Fibroblast of pulmonary artery (primary cell): ENCODE measurements at regions not wholly inside any gene's neighbourhood (a gene's known extent, or its start where the extent isn't known, plus 50 kb on each side); places are given as distances from the start of the nearest gene placed in this dataset.

Experiments used
- DNase-seq: peaks from one replicate; pipeline ENCODE4 v3.0.0-alpha.2; 2010; ENCODE audit warnings: low read depth
- H3K4me3 ChIP-seq: replicated peaks from 2 replicates; pipeline ENCODE4 v1.5.1; 2011; ENCODE audit warnings: low read depth, mild to moderate bottlenecking, control low read depth, low read length, moderate library complexity
- TF ChIP-seq, protein P1 (sequence below): IDR thresholded peaks from 2 replicates; pipeline ENCODE4 v1.5.1; 2011; ENCODE audit warnings: mild to moderate bottlenecking, control low read depth, low read length, inconsistent platforms; ENCODE audit errors: missing control alignments

DNA sequence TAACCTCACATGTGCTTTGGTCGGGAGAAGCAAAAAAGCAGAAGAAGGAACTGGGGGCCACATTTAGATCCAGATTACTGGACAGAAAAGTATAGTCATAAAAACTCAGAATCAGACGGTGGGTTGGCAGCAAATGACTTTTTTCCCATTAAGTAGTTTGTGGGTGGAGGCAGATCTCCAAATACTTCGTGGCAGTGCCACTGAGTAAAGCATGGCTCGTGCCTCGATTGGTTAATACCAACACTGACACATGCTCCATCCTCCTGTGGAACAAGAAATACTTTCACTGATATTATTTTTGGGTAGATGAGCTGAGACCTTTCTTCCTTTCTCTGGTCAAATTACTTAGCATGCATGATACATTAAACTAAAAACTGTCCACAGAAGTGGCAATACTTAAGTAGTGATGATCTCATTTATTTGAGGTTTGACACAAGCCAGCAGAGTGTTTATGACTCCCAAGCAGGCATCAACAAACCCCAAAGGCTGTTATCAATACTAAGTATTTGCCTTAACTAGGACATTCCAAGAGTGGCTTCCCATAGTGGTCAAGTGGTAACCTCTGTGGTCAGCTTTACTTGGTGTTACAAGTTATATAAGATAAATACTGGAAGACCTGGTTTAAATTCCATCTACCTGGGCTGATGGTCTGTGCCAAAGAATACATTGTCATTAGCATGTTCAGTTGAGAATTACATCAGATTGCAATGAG, 500.0 kb upstream of the RUNX1 start:
- no peak for DNase-seq
- H3K4me3 ChIP-seq: no peak overlapping the region
- TF ChIP-seq, protein P1, sequence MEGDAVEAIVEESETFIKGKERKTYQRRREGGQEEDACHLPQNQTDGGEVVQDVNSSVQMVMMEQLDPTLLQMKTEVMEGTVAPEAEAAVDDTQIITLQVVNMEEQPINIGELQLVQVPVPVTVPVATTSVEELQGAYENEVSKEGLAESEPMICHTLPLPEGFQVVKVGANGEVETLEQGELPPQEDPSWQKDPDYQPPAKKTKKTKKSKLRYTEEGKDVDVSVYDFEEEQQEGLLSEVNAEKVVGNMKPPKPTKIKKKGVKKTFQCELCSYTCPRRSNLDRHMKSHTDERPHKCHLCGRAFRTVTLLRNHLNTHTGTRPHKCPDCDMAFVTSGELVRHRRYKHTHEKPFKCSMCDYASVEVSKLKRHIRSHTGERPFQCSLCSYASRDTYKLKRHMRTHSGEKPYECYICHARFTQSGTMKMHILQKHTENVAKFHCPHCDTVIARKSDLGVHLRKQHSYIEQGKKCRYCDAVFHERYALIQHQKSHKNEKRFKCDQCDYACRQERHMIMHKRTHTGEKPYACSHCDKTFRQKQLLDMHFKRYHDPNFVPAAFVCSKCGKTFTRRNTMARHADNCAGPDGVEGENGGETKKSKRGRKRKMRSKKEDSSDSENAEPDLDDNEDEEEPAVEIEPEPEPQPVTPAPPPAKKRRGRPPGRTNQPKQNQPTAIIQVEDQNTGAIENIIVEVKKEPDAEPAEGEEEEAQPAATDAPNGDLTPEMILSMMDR: no peak

DNA sequence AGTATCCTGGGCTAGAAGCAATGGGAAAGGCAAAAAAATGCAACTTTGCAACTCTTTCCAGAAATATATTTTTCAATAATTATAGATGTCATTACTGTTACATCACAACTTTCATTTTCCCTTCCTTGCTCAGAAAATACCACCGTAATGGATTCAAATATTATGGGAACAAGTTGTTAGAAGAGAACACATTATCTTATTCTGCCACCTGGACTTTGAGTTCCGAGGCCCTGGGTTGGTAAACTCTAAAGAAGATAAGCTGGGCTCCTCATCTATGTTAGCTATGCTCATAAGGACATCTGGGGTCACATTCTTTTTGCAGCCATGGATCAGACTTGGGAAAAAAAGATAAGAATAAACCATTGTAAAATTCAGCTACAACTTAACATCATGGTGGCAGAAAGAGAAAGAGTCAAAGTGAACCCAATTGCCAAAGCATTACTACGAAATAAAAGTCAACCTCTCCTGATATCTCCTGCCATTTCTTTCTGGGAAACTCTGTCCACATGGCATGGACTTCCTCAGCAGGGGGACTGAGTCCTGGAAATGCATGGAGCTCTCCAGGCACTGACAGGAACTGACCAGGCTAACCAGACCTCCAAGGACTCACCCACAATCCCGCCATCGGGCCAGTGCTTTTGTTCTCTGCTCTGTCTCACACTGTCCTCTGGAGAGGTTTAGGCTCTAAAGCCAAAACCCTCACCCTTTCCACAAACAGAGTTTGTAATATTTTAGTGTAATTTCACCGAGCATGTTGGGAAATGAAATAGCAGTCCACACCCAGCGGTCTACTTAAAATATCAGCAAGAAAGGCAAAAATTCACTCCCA, 499.1 kb upstream of the RUNX1 start:
- TF ChIP-seq, protein P1: no peak
- H3K4me3 ChIP-seq: no peak overlapping the region
- no peak for DNase-seq

DNA sequence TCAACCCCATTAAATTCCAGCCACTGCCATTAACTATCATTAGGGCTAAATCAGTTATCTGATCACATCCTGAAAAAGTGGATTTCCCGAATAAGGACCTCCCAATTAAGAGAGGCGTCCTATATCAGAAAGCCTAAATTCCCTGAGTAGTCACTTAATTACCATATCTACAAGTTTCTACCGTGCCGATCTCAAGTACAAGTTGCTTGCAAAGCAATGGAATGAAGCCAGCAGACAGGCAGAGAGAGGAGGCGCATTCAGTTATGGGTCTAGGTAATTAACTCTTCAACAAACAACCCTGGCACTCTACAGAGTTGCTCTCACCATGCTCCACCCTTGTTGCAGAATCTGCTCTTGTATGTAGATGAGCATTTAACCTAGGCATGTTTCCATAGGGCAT, 494.6 kb upstream of the RUNX1 start:
- no peak overlapping the region for H3K4me3 ChIP-seq
- no peak for DNase-seq
- TF ChIP-seq, protein P1: no peak

DNA sequence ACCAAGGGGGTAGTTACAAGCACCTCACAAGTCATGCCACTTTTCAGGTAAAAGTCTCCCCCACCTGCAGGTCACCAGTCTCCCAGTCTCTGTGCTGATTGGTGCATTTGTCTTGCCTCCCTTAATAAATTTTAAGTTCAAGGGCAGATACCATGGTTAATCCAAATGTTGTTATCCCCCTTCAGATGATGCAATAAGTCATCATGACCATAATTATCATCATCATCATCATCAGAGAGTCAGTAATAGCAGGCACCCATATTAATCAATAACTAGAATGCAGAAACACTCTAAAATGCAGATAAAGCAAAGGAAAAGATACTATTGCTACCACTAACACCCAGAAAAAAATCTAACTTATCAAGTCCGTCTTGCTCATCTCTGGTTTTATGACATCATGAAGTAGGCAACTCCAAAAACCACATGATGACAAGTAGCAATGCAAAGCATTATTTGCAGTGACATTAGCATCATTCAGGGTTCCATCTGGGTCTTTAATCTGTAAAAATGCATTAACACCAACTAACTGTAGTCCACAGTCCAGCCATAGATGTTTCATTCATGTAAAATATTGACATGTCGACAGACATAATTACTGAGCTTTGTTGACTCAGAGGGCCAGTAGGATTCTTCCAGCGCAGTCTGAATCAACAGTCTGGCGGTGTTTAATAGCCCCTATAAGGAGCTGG, 492.0 kb upstream of the RUNX1 start:
- H3K4me3 ChIP-seq: no peak overlapping the region
- TF ChIP-seq, protein P1: no peak
- DNase-seq: no peak

DNA sequence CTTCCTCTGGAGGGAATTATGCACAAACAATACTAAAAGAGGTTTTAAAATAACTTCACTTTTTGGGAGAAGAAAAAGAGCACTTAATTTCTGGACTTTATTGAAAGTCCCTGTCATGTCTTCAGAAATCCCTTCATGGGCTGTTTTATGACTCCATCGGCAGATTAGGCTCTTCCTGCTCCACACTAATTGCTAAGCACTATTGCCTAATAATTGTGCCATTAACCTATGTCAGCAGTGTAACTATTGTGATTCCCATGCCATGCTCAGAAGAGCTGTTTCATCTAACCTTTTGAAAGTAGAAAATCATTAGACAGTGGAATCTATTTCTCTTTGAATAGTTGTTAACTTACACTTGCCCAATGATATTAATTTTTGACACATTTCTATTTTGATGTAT, 489.3 kb upstream of the RUNX1 start:
- H3K4me3 ChIP-seq: no peak overlapping the region
- no peak for DNase-seq
- TF ChIP-seq, protein P1: no peak

DNA sequence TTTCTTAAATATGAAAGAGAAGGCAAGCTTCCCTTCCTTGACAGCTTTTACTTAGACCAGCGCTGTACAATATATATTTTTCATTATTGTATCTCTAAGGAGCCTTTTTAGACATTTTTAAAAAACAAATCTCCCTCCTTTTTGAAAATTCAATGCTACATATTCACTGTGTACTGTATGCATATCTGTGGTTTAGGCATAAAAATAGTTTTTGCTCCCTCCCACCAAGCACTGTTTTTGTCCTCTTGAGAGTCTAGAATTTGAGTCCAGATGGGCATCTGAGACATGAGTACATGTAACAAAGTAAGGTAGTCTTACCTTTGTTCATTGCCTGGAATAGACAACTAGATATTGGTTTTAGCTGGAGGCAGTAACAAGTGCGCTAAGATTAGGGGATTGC, 488.5 kb upstream of the RUNX1 start:
- TF ChIP-seq, protein P1: no peak
- no peak for DNase-seq
- H3K4me3 ChIP-seq: no peak overlapping the region
